ENCODE measurements at regions not wholly inside any gene's neighbourhood (a gene's known extent, or its start where the extent isn't known, plus 50 kb on each side); places are given as distances from the start of the nearest gene placed in this dataset.

- no peak for TF ChIP-seq TAF1 (IDR thresholded peaks at IDR 0.05; ENCODE audit: borderline replicate concordance, insufficient read depth, low read length)
Observed at GRCh38 chr1:30450818-30451233, 272.6 kb downstream of the MATN1 start.

GRCh38 chr1:30450148-30450817, 273.1 kb downstream of the MATN1 start:
- TF ChIP-seq POLR2AphosphoS5 (IDR thresholded peaks at IDR 0.05; ENCODE audit: low read depth, low read length) (no peak), REST (IDR thresholded peaks at IDR 0.05; ENCODE audit: insufficient read depth in 1 of 2, low read depth in 2 of 2, low read length in 2 of 2) (no peak)

- TF ChIP-seq REST (IDR thresholded peaks at IDR 0.05; ENCODE audit: insufficient read depth in 1 of 2, low read depth in 2 of 2, low read length in 2 of 2) (no peak), TAF1 (IDR thresholded peaks at IDR 0.05; ENCODE audit: borderline replicate concordance, insufficient read depth, low read length) (no peak), SIN3A (IDR thresholded peaks at IDR 0.05; ENCODE audit: borderline replicate concordance, insufficient read depth, low read length) (no peak), FOXP2 (optimal IDR thresholded peaks at IDR 0.05; ENCODE audit: borderline replicate concordance, extremely low read depth, extremely low read length, insufficient read depth) (no peak), POLR2AphosphoS5 (IDR thresholded peaks at IDR 0.05; ENCODE audit: low read depth, low read length) (no peak)
Observed at GRCh38 chr1:30449428-30450147, 273.8 kb downstream of the MATN1 start.

- TF ChIP-seq TAF1 (IDR thresholded peaks at IDR 0.05; ENCODE audit: borderline replicate concordance, insufficient read depth, low read length), result no peak
- no peak for TF ChIP-seq FOXP2 (optimal IDR thresholded peaks at IDR 0.05; ENCODE audit: borderline replicate concordance, extremely low read depth, extremely low read length, insufficient read depth)
- no peak for TF ChIP-seq REST (IDR thresholded peaks at IDR 0.05; ENCODE audit: insufficient read depth in 1 of 2, low read depth in 2 of 2, low read length in 2 of 2)
- no peak for TF ChIP-seq POLR2AphosphoS5 (IDR thresholded peaks at IDR 0.05; ENCODE audit: low read depth, low read length)
- no peak for TF ChIP-seq SIN3A (IDR thresholded peaks at IDR 0.05; ENCODE audit: borderline replicate concordance, insufficient read depth, low read length)
Observed at GRCh38 chr1:30449003-30449402, 274.4 kb downstream of the MATN1 start.

GRCh38 chr1:30447701-30448100, 275.7 kb downstream of the MATN1 start:
- TF ChIP-seq REST (IDR thresholded peaks at IDR 0.05; ENCODE audit: insufficient read depth in 1 of 2, low read depth in 2 of 2, low read length in 2 of 2) (no peak), POLR2AphosphoS5 (IDR thresholded peaks at IDR 0.05; ENCODE audit: low read depth, low read length) (no peak), TAF1 (IDR thresholded peaks at IDR 0.05; ENCODE audit: borderline replicate concordance, insufficient read depth, low read length) (no peak), FOXP2 (optimal IDR thresholded peaks at IDR 0.05; ENCODE audit: borderline replicate concordance, extremely low read depth, extremely low read length, insufficient read depth) (no peak), SIN3A (IDR thresholded peaks at IDR 0.05; ENCODE audit: borderline replicate concordance, insufficient read depth, low read length) (no peak)

Data from PFSK-1 (cell line).